OCI-LY3 (cell line): ENCODE measurements at regions not wholly inside any gene's neighbourhood (a gene's known extent, or its start where the extent isn't known, plus 50 kb on each side); places are given as distances from the start of the nearest gene placed in this dataset.

ENCODE experiments used
- EZH2phosphoT487 ChIP-seq: fragments of 200-600 bp; shearing (Covaris generic); IDR thresholded peaks from 2 replicates; pipeline ENCODE4 v1.6.1; 2018; ENCODE audit warnings: antibody characterized with exemption, mixed run types, low read depth
- TF ChIP-seq, protein P1 (sequence below): fragments of 200-600, 300-600 bp; sonication (generic); IDR thresholded peaks from 2 replicates; pipeline ENCODE4 v1.5.1; 2014; ENCODE audit warnings: antibody characterized with exemption, low read length, low read depth

DNA sequence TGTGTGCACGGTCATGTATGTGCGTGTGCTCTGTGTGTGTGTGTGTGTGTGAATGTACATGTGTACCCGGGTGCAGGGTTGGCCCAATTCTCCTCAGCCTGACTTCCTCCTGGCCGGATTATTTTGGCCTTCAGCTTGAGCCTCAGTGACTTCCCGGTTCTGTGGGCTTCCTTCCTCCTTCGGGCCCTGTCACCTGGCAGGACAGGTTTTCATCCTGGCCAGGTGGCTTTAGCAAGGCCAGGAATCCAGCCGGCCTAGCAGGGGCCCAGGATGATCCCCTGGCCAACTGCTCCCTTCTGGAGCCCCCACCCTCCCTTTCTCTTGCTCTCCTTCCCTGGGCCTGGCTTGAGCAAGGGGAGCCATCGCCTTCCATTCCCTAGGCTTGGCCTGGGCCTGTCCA is 140.5 kb downstream of the INHBB start:
- TF ChIP-seq EZH2phosphoT487 = no peak
- TF ChIP-seq, protein P1, sequence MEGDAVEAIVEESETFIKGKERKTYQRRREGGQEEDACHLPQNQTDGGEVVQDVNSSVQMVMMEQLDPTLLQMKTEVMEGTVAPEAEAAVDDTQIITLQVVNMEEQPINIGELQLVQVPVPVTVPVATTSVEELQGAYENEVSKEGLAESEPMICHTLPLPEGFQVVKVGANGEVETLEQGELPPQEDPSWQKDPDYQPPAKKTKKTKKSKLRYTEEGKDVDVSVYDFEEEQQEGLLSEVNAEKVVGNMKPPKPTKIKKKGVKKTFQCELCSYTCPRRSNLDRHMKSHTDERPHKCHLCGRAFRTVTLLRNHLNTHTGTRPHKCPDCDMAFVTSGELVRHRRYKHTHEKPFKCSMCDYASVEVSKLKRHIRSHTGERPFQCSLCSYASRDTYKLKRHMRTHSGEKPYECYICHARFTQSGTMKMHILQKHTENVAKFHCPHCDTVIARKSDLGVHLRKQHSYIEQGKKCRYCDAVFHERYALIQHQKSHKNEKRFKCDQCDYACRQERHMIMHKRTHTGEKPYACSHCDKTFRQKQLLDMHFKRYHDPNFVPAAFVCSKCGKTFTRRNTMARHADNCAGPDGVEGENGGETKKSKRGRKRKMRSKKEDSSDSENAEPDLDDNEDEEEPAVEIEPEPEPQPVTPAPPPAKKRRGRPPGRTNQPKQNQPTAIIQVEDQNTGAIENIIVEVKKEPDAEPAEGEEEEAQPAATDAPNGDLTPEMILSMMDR = no peak
